ENCODE measurements at regions not wholly inside any gene's neighbourhood (a gene's known extent, or its start where the extent isn't known, plus 50 kb on each side); places are given as distances from the start of the nearest gene placed in this dataset.

- TF ChIP-seq CTCF (IDR thresholded peaks at IDR 0.05; ENCODE audit: insufficient read depth in 1 of 2, low read depth in 1 of 2, low read length in 1 of 2, severe bottlenecking in 1 of 2, unreplicated experiment in 1 of 2): no peak
- CTCF ChIA-PET: no interaction called here
- H3K9me3 ChIP-seq: no peaks in the 10 kb centered on the region; the same call in 1 of the 2 replicates
- Mint-ChIP-seq H3K4me1 (ENCODE audit: low read depth, unreplicated experiment) (no peaks in the 10 kb centered on the region), H3K27me3 (ENCODE audit: insufficient read depth, unreplicated experiment) (peaks cover 8% of the 10 kb centered on the region), H3K9me3 (ENCODE audit: unreplicated experiment) (no peaks in the 10 kb centered on the region), H3K27ac (ENCODE audit: unreplicated experiment) (no peak overlapping the region), H3K4me3 (ENCODE audit: unreplicated experiment) (no peak overlapping the region), H3K36me3 (ENCODE audit: insufficient read depth, unreplicated experiment) (no peaks in the 10 kb centered on the region)
- peaks cover 6% of the 10 kb centered on the region; the same call in 1 of the 2 replicates for H3K4me1 ChIP-seq
- DNase-seq: no peak
- POLR2A ChIA-PET: no interaction called here
- intact Hi-C loops (cut with micrococcal nuclease; ENCODE audit: unreplicated experiment): no loop called here
- no peaks in the 10 kb centered on the region for H3K36me3 ChIP-seq (ENCODE audit: control insufficient read depth, insufficient read depth, low read length)
- BruUV-seq (replicated peaks): no TSS peak
- no peaks in the 10 kb centered on the region for H3K27me3 ChIP-seq (replicated peaks; ENCODE audit: control insufficient read depth, insufficient read depth, low read length)
- H3K4me3 ChIP-seq (ENCODE audit: low read depth, low read length): no peak overlapping the region
Measured at GRCh38 chr7:95668504-95669018, 72.2 kb upstream of the PDK4 start.

- Mint-ChIP-seq H3K27ac (ENCODE audit: unreplicated experiment) (no peak overlapping the region), H3K4me3 (ENCODE audit: unreplicated experiment) (no peak overlapping the region), H3K36me3 (ENCODE audit: insufficient read depth, unreplicated experiment) (no peaks in the 10 kb centered on the region), H3K27me3 (ENCODE audit: insufficient read depth, unreplicated experiment) (no peaks in the 10 kb centered on the region), H3K9me3 (ENCODE audit: unreplicated experiment) (peaks cover 8% of the 10 kb centered on the region), H3K4me1 (ENCODE audit: low read depth, unreplicated experiment) (peaks cover 9% of the 10 kb centered on the region)
- Histone ChIP-seq H3K4me3 (ENCODE audit: low read depth, low read length) (no peak overlapping the region), H3K36me3 (ENCODE audit: control insufficient read depth, insufficient read depth, low read length) (no peaks in the 10 kb centered on the region), H3K27me3 (replicated peaks; ENCODE audit: control insufficient read depth, insufficient read depth, low read length) (no peaks in the 10 kb centered on the region), H3K4me1 (peaks cover 17% of the 10 kb centered on the region), H3K9me3 (no peaks in the 10 kb centered on the region; the same call in 1 of the 2 replicates)
- BruUV-seq (replicated peaks): no TSS peak
- CTCF ChIA-PET: no interaction called here
- no peak for DNase-seq
- POLR2A ChIA-PET: no interaction called here
- intact Hi-C loops (cut with micrococcal nuclease; ENCODE audit: unreplicated experiment): loop anchor here (2.0 kb wide), 1 partner anchor 78 kb away; no protein-coding TSS in a partner anchor
- no peak for TF ChIP-seq CTCF (IDR thresholded peaks at IDR 0.05; ENCODE audit: insufficient read depth in 1 of 2, low read depth in 1 of 2, low read length in 1 of 2, severe bottlenecking in 1 of 2, unreplicated experiment in 1 of 2)
Measured at GRCh38 chr7:95662987-95663386, 66.7 kb upstream of the PDK4 start.

GRCh38 chr7:95660023-95660434 is 63.7 kb upstream of the PDK4 start:
- intact Hi-C loops (cut with micrococcal nuclease; ENCODE audit: unreplicated experiment): loop anchor here (2.0 kb wide), 1 partner anchor 51 kb away; no protein-coding TSS in a partner anchor
- Mint-ChIP-seq H3K9me3 (ENCODE audit: unreplicated experiment) (peaks cover 8% of the 10 kb centered on the region), H3K4me1 (ENCODE audit: low read depth, unreplicated experiment) (peaks cover 9% of the 10 kb centered on the region), H3K36me3 (ENCODE audit: insufficient read depth, unreplicated experiment) (no peaks in the 10 kb centered on the region), H3K27me3 (ENCODE audit: insufficient read depth, unreplicated experiment) (no peaks in the 10 kb centered on the region), H3K27ac (ENCODE audit: unreplicated experiment) (no peak overlapping the region), H3K4me3 (ENCODE audit: unreplicated experiment) (no peak overlapping the region)
- TF ChIP-seq CTCF (IDR thresholded peaks at IDR 0.05; ENCODE audit: insufficient read depth in 1 of 2, low read depth in 1 of 2, low read length in 1 of 2, severe bottlenecking in 1 of 2, unreplicated experiment in 1 of 2): no peak
- Histone ChIP-seq H3K9me3 (no peaks in the 10 kb centered on the region; the same call in 1 of the 2 replicates), H3K27me3 (replicated peaks; ENCODE audit: control insufficient read depth, insufficient read depth, low read length) (no peaks in the 10 kb centered on the region), H3K4me1 (peaks cover 14% of the 10 kb centered on the region), H3K4me3 (ENCODE audit: low read depth, low read length) (no peak overlapping the region), H3K36me3 (ENCODE audit: control insufficient read depth, insufficient read depth, low read length) (no peaks in the 10 kb centered on the region)
- ChIA-PET CTCF (no interaction called here), POLR2A (no interaction called here)
- DNase-seq: peak; percentile 30 to 52
- no TSS peak for BruUV-seq (replicated peaks)
